ENCODE measurements at regions not wholly inside any gene's neighbourhood (a gene's known extent, or its start where the extent isn't known, plus 50 kb on each side); places are given as distances from the start of the nearest gene placed in this dataset.
"Not testable (repeated sequence)": the region's sequence is repeated elsewhere in the genome, so short reads cannot be mapped to it uniquely, and the experiment has no call there.

DNA sequence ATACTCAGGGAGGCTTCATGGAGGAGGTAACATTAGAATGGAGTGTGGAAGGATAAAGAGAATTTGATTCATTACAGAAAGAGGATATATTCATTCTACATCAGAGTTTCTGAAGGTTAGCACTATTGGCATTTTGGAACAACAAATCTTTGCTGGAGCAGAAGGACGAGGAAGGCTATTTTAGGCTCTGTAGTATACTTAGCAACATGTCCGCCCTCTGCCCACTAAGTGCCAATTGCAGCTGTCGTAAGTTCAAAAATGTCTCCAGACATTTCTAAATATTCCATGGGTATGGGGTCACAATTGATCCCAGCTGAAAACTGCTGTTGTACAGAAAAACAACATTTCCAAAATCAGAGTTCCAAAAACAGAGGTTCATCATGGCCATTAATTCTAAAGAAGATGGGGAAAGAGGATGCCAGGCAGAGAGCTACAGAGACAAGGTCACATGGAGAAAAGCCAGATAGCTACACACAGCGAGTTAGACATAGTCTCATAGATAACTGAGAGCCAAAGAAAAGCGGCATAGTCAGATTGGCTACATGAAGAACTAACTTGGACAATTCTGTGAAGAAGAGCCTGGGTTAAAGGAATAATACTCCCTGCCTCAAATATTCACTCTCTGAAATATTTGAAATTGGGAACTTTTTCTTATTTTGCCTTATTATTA is 846.4 kb upstream of the CDH8 start:
- no peak for DNase-seq (ENCODE audit: low spot score)

GRCh38 chr16:62876133-62876532 is 839.9 kb upstream of the CDH8 start:
- DNase-seq (ENCODE audit: low spot score) = no peak

- DNase-seq (ENCODE audit: low spot score) = no peak
Measured at GRCh38 chr16:62872339-62872738, 836.1 kb upstream of the CDH8 start.

DNA sequence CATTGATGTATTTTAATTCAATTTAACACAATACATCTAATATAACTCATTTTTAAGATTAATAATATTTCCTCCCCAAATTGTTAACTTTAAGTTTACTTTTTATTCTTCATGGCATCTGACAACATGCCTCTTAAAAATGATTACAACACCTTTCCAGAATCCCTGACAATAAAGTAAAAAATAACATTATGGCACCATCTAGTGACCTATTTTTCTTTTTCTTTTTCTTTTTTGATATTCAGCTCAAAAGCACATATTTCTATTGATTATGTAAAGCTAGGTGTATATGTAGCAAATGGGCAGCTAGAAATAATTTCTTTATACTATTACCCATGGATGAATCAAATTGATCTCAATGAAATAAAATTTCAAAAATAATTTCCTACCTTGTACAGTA is 834.3 kb upstream of the CDH8 start:
- DNase-seq (ENCODE audit: low spot score) = no peak

DNA sequence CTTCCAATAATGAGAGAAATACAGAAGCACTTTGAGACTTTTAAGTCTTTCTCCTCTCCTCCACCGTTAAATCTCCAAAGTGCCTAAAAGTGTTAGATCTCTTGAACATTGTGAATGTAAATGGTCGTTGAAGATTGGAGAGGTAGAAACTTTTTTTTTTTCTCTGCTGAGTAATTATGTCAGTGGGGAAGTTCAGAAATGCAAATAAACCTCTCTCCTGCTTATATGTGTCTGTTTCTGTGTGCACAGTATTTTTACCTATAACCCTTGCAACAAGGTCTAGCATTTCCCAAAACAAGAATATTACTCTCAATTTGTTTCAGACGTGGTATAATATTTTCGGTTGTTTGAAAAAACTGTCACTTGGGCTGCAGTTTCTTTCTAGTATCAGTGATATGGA is 833.6 kb upstream of the CDH8 start:
- no peak for DNase-seq (ENCODE audit: low spot score)

DNA sequence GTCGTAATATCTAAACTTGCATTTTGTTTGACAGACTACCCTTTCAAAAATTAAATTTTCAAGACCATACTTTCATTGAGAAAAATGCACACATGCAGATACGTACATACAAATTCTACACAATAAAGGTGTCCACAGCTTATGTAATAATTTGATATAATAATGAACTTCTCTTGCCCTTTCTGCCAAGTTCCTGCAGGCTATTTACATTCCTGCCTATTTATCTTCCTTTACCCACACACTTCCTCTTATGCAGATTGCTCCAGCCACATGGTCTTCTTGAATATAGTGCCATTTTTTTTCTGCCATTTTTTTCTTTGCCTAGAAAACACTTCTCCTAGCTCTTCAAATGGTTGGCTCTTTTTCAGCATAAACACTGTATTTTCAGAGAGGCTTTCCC is 826.9 kb upstream of the CDH8 start:
- no peak for DNase-seq (ENCODE audit: low spot score)

DNA sequence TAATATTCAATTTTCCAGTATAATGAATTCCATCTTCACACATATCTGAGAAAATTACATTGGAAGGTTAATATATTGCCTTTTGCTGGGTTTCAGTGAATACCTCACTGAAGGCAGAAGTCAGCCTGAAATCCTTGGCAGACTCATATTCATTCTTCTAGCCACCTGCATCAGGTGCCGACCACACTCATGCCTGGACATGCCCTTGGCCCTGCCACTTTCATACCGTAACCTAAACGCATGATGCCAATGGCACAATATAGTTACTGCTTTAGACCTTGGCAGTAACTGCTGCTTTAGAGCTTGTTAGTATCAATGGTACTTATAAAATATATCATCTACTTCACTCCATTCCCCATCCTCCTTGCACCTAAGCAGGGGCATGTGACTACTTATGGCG is 817.6 kb upstream of the CDH8 start:
- no peak for DNase-seq (ENCODE audit: low spot score)

- no peak for DNase-seq (ENCODE audit: low spot score)
Measured at GRCh38 chr16:62846399-62847057, 810.3 kb upstream of the CDH8 start.

- no peak for DNase-seq (ENCODE audit: low spot score)
Measured at GRCh38 chr16:62832214-62832613, 796.0 kb upstream of the CDH8 start.

DNA sequence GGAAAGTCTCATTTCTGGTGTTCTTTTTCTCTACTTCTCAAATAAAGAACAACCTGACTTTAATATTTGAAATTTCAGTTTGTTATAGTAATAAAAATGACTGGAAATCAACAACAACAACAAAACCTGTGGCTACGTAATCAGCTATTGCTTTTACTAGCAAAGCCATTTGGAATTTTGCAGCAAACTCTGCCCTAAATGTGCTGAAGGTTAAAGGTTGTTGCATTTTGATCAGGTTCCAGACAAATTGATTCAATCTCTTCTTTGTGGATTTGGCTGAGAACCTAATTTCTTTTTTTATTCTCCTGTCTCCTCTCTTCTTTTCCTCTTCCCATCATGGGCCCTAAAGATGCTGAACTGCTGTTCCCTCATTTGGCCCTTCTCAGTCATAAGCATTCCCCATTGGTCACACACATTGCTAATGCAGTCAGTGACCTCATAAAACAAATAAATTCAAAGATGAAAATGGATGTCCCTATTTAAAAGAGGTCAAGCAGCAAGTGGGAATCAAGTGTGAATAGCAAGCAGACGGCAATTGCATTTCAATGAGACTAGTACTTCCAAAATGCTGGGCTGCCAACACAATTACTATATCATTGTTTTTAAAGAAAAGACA is 795.1 kb upstream of the CDH8 start:
- no peak for DNase-seq (ENCODE audit: low spot score)

- DNase-seq (ENCODE audit: low spot score) = no peak
Measured at GRCh38 chr16:62829607-62830006, 793.4 kb upstream of the CDH8 start.

DNA sequence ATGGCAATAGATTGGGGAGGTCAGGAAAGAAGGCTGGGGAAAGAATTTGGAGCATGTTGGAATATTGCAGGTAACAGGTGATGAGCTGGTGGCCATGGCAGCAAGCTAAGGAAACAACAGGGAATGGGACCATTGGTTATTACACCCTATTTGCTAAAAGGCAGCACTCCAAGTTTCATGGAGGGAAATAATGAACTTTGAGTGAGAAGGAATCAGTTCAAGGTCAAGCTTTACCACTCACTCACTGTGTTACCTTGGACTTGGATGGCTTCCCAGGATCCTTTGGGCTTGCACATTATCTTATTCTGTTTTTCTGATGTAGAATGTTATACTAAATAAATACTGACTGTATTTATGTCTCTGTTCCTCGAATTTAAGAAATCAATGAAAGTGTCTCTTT is 792.8 kb upstream of the CDH8 start:
- no peak for DNase-seq (ENCODE audit: low spot score)

DNA sequence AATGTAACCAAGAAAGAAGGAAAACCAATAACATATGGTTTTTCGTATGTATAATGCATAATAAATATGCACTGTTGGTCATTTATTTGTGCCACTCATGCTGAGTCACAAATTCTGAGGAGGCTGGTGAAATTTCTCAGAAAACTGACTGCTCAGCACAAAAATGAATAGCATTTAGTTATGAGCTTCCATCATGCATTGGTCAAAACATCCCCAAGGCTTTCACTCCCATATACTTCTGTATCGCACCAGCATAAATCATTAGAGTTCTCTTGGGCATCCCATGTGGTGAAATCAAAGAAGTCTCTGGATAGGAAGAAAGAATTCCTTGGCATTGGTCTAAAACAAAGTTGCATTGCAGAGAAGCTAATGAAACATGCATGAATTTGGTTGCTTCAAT is 785.6 kb upstream of the CDH8 start:
- DNase-seq (ENCODE audit: low spot score) = no peak

GRCh38 chr16:62816971-62817519 is 780.8 kb upstream of the CDH8 start:
- no peak for DNase-seq (ENCODE audit: low spot score)

- no peak for DNase-seq (ENCODE audit: low spot score)
Measured at GRCh38 chr16:62814891-62815290, 778.7 kb upstream of the CDH8 start.

DNA sequence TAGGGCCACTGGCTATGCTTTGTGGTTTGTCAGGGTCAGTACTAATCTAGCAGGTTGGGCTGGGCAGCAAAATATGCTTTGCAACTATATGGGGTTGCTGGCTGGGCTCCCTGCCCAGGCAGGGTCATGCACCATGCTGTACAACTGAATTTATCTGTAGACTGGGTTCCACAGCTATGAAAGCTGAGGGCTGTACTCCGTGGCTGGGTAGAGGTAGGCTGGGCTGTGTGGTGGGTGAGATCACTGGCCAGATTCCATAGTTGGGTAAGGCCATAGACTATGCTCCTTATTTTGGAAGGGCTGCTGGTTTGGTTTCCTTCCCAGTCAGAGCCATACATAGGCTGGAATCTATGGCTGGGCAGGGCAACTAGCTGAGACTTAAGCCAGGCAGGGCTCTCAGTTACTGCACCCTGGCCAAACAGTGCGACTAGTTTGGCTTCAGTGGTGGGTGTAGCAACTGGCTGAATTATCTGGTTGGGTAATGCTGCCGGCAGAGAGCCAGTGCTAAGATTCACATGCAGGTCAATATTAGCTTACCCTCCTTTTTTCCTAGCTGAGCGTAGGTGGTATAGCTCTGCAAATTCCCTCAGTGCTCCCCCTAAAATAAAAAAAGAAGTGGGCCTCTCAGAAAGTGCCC is 769.1 kb upstream of the CDH8 start:
- no peak for DNase-seq (ENCODE audit: low spot score)

DNA sequence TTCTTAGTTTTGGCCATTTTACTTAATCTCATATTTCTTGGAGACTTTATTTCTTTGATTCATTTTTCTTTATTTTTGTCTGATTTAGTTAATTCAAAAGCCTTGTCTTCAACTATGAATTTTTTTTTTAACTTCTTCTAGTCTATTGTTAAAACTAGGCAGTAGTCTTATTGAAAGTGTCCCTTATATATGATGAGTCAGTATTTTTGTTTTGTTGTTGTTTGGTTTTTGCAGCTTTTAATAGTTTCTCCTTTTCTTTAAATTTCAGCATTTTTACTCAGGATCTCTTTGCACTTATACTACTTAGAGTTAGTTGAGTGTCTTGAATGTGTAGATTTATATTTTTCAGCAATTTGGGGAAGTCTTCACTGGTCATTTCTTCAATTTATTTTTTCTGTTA is 758.5 kb upstream of the CDH8 start:
- no peak for DNase-seq (ENCODE audit: low spot score)

DNA sequence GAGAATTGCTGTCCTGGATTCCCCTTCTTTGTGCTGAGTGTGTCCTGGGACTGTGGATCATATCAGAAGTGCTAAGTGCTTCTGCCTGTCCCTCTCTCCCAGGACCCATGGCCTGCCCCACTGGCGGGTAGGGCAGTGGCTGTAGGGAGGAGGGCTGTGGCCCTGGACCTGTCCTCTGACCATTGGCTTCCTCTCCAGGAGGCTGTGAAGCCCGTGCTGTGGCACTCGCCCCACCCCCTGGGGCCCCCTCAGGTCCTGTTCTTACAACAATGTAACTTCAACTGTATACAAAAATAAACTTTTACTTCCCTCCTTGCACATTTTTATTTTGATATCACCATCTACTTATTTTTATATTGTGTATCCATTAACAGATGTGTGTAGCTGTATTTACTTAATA is 743.8 kb upstream of the CDH8 start:
- not testable (repeated sequence) for DNase-seq (ENCODE audit: low spot score)

GRCh38 chr16:62764572-62764971 is 728.3 kb upstream of the CDH8 start:
- no peak for DNase-seq (ENCODE audit: low spot score)

DNA sequence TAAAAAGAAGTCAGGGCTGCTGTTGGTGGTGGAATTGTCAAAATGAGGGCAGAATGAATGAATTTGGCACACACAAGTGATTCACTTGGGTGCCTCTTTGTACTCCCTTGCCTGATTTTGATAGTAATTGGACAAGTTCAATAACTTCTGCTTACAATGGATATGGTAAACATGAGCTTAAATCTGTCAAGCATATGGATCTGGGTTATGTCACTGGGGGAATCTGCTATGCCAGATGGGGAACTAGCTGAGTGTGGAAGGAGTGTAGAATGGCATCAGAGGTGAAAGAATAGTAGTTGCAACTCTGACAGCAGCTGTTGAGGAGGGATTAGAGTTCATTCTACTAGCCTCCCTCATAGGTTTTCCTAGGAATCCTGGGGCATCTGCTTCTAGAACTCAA is 724.2 kb upstream of the CDH8 start:
- DNase-seq (ENCODE audit: low spot score) = no peak

GRCh38 chr16:62755938-62756337 is 719.7 kb upstream of the CDH8 start:
- no peak for DNase-seq (ENCODE audit: low spot score)

DNA sequence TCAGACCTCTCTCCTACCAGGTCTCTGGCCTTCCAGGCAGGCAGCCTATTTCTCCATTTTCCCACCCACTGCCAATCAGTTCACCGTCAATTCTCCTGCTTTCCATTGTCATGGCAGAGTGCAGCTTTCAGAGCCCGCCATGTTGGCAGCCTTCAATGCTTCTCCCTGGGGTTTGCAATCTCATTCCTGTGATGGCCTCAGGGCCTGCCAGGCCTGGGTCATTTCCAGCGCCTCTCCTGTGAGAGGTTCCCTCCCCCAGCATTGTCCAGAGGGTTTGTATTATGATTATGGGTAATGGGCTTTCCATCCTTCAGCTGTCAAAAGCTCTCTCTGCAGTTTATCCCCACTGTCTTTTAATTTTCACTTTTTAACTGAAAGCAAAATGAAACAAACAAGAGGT is 716.6 kb upstream of the CDH8 start:
- DNase-seq (ENCODE audit: low spot score) = no peak

DNA sequence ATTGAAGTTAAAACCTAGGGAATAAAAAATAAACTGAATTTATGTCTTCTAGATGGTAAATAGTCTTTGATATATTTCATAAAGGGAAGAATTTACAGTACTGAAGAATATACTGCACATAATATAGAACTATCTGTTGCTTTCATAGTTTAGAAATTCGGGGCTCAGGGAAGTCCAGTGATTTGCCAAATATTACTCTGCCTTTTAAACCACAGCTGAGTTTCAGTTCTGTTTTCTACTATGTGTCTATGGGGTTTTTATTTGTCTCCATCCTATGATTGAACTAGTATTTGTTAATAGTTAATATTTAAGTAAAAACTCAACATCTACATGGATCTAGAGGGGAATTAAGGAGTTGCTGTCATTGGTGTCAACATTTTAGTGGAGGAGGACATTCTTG is 715.0 kb upstream of the CDH8 start:
- DNase-seq (ENCODE audit: low spot score) = no peak
